ENCODE measurements at regions not wholly inside any gene's neighbourhood (a gene's known extent, or its start where the extent isn't known, plus 50 kb on each side); places are given as distances from the start of the nearest gene placed in this dataset.
A peak's percentile ranks its signal among the peaks of the same experiment; 100 is the strongest.

DNA sequence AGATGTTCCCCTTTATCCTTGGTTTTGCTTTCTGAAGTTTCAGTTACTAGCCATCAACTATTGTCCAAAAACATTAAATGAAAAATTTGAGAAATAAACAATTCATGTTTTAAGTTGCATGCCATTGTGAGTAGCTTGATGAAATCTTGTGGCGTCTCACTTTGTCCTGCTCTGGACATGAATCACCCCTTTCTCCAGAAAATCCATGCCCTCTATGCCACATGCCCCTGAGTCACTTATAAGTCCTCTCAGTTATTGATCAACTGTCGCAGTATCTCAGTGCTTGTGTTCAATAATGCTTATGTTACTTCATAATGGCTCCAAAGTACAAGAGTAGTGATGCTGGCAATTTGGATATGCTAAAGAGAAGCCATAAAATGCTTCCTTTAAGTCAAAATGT is 208.0 kb upstream of the FERD3L start:
- Histone ChIP-seq H3K27me3 (ENCODE audit: control insufficient read depth, insufficient read depth, low read length) (peaks cover 8% of the 10 kb centered on the region), H3K27ac (ENCODE audit: low read length) (no peak overlapping the region), H3K4me1 (ENCODE audit: control insufficient read depth, insufficient read depth, low read length) (no peaks in the 10 kb centered on the region), H3K36me3 (ENCODE audit: control insufficient read depth, insufficient read depth, low read length) (no peaks in the 10 kb centered on the region), H3K9me3 (ENCODE audit: control insufficient read depth, insufficient read depth, low read length) (no peaks in the 10 kb centered on the region), H3K4me3 (ENCODE audit: low read length) (no peak overlapping the region)
- intact Hi-C loops (cut with micrococcal nuclease), result no loop called here
- ATAC-seq (no peak), DNase-seq (no peak)
- H3K36me3 Mint-ChIP-seq, result no peaks in the 10 kb centered on the region
- WGBS (ENCODE audit: insufficient coverage), result 89% methylated on average over 2 of the region's 2 CpGs
- H3K27ac Mint-ChIP-seq, result no peak overlapping the region
- no peak for TF ChIP-seq CTCF (IDR thresholded peaks at IDR 0.05)
- H3K4me3 Mint-ChIP-seq, result no peak overlapping the region
- peaks cover 0 to 24% of the 10 kb centered on the region in 2 donors for H3K27me3 Mint-ChIP-seq (ENCODE audit: low read depth in 2 of 2)
- H3K4me1 Mint-ChIP-seq, result peaks cover 0 to 7% of the 10 kb centered on the region in 2 donors
- H3K9me3 Mint-ChIP-seq, result no peaks in the 10 kb centered on the region

- Histone ChIP-seq H3K27me3 (ENCODE audit: control insufficient read depth, insufficient read depth, low read length) (peaks cover 8% of the 10 kb centered on the region), H3K4me1 (ENCODE audit: control insufficient read depth, insufficient read depth, low read length) (no peaks in the 10 kb centered on the region), H3K27ac (ENCODE audit: low read length) (no peak overlapping the region), H3K4me3 (ENCODE audit: low read length) (no peak overlapping the region), H3K36me3 (ENCODE audit: control insufficient read depth, insufficient read depth, low read length) (no peaks in the 10 kb centered on the region), H3K9me3 (ENCODE audit: control insufficient read depth, insufficient read depth, low read length) (no peaks in the 10 kb centered on the region)
- Mint-ChIP-seq H3K4me1 (peaks cover 0 to 7% of the 10 kb centered on the region in 2 donors), H3K9me3 (no peaks in the 10 kb centered on the region), H3K36me3 (no peaks in the 10 kb centered on the region), H3K27ac (no peak overlapping the region), H3K27me3 (ENCODE audit: low read depth in 2 of 2) (peaks cover 0 to 24% of the 10 kb centered on the region in 2 donors), H3K4me3 (no peak overlapping the region)
- WGBS (ENCODE audit: insufficient coverage), result no CpG with 5 or more reads among the region's 1 CpG
- no peak for DNase-seq
- no peak for TF ChIP-seq CTCF (IDR thresholded peaks at IDR 0.05)
- intact Hi-C loops (cut with micrococcal nuclease), result no loop called here
- ATAC-seq, result no peak
Measured at GRCh38 chr7:19352305-19352695, 207.1 kb upstream of the FERD3L start.

GRCh38 chr7:19351341-19352304 is 206.4 kb upstream of the FERD3L start:
- Histone ChIP-seq H3K27me3 (ENCODE audit: control insufficient read depth, insufficient read depth, low read length) (peaks cover 8% of the 10 kb centered on the region), H3K9me3 (ENCODE audit: control insufficient read depth, insufficient read depth, low read length) (no peaks in the 10 kb centered on the region), H3K4me1 (ENCODE audit: control insufficient read depth, insufficient read depth, low read length) (no peaks in the 10 kb centered on the region), H3K27ac (ENCODE audit: low read length) (no peak overlapping the region), H3K36me3 (ENCODE audit: control insufficient read depth, insufficient read depth, low read length) (no peaks in the 10 kb centered on the region), H3K4me3 (ENCODE audit: low read length) (no peak overlapping the region)
- Mint-ChIP-seq H3K9me3 (no peaks in the 10 kb centered on the region), H3K4me1 (peaks cover 0 to 7% of the 10 kb centered on the region in 2 donors), H3K27ac (no peak overlapping the region), H3K27me3 (ENCODE audit: low read depth in 2 of 2) (peaks cover 0 to 24% of the 10 kb centered on the region in 2 donors), H3K36me3 (no peaks in the 10 kb centered on the region), H3K4me3 (no peak overlapping the region)
- TF ChIP-seq CTCF (IDR thresholded peaks at IDR 0.05), result no peak
- WGBS (ENCODE audit: insufficient coverage), result 88% methylated on average over 1 of the region's 4 CpGs
- peak in 1 of 3 donors; percentile 48 for ATAC-seq
- intact Hi-C loops (cut with micrococcal nuclease), result no loop called here
- DNase-seq, result no peak

All from natural killer cell (primary cell).